Left ventricle myocardium inferior (tissue), 1 donor: ENCODE measurements at regions not wholly inside any gene's neighbourhood (a gene's known extent, or its start where the extent isn't known, plus 50 kb on each side); places are given as distances from the start of the nearest gene placed in this dataset.

Source experiments
- DNase-seq: peaks from one replicate; pipeline ENCODE4 v3.0.0-alpha.2; 2020
- H3K27ac ChIP-seq: fragments of 200-600 bp; replicated peaks from 2 replicates; pipeline ENCODE4 v1.8.0; 2021
- H3K27me3 ChIP-seq: fragments of 200-600 bp; 2 replicates; pipeline ENCODE4 v1.8.0; 2021; ENCODE audit warnings: low read depth
- H3K36me3 ChIP-seq: fragments of 200-600 bp; 2 replicates; pipeline ENCODE4 v1.8.0; 2021
- H3K4me1 ChIP-seq: fragments of 200-600 bp; 2 replicates; pipeline ENCODE4 v1.8.0; 2021
- H3K4me3 ChIP-seq: fragments of 200-600 bp; 2 replicates; pipeline ENCODE4 v1.8.0; 2021; ENCODE audit warnings: mild to moderate bottlenecking, moderate library complexity
- H3K9me3 ChIP-seq: fragments of 200-600 bp; replicated peaks from 2 replicates; pipeline ENCODE4 v1.8.0; 2021
- intact Hi-C: fragments of 100-400 bp; cut with micrococcal nuclease; formaldehyde crosslinking; loops from one replicate; pipeline ENCODE4 v1.11.0; 2022
- TF ChIP-seq, protein P1 (sequence below): fragments of 200-600 bp; IDR thresholded peaks from 2 replicates; pipeline ENCODE4 v1.8.0; 2021; ENCODE audit warnings: antibody characterized with exemption, mild to moderate bottlenecking, borderline replicate concordance
- donor health status: DM: no; HTN: yes; CAD: no; lungs with severe emphysema.

DNA sequence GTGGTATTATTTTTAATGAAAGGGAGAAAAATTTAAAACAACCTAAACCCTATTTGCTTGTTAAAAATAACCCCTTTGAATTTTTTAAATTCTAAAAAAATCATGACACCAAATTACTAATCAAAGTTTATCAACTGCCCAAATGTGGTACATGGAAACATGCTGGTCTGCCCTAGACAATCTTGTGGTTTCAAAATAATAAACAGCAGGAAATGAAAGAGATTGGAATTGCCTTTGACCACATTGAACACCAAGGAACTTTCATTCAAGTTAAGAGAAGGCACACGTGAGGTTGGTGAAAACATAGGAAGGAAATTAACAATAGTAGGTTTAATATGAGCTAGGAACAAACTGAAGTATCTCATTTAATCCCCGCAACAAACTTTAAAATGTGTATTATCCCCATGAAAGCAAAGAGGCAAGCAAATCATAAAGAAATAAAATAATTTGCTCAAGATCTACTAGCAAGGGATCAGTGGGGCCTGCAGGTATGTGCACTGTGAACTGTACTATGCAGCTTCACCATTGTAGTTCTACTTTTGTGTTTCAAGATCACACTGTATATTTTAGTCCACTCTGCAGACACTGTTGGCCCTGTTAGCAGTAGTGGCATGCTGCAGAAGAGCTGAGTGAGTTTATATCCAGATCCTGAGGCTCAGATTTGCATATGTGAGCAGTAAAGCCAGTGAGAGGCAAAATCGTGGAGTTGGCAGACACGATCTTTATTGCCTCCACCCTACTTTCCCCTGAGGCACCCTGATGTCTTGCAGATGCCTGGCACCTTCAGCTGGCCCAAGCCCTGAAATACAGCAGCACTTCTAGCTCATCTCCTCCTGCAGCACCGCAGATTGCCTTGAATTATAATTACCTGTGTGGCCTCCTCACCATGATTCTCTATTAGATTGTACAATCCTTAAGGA, 157.8 kb upstream of the TENT5A start:
- intact Hi-C loops = no loop called here
- Histone ChIP-seq H3K27ac (peak overlapping the region; percentile 52), H3K4me1 (peaks cover 37% of the 10 kb centered on the region)

DNA sequence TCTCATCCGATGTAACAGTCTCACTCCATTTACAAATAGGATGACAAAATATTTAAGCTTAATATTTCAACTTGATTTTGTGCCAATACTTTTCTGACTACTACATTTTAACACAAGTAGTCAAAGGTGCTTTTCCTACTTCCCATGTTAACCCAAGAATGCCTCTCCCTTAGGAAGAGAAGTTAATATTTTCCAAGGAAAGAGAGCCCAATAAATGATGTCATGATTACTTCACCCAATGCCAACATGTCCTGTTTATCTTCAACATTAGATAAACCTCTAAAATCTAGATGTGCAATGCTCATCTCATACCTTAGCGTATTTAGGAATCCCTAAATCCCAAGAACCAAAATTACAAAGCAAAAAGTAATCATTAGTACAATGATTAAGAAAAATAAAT, 156.7 kb upstream of the TENT5A start:
- H3K9me3 ChIP-seq = no peaks in the 10 kb centered on the region
- TF ChIP-seq, protein P1, sequence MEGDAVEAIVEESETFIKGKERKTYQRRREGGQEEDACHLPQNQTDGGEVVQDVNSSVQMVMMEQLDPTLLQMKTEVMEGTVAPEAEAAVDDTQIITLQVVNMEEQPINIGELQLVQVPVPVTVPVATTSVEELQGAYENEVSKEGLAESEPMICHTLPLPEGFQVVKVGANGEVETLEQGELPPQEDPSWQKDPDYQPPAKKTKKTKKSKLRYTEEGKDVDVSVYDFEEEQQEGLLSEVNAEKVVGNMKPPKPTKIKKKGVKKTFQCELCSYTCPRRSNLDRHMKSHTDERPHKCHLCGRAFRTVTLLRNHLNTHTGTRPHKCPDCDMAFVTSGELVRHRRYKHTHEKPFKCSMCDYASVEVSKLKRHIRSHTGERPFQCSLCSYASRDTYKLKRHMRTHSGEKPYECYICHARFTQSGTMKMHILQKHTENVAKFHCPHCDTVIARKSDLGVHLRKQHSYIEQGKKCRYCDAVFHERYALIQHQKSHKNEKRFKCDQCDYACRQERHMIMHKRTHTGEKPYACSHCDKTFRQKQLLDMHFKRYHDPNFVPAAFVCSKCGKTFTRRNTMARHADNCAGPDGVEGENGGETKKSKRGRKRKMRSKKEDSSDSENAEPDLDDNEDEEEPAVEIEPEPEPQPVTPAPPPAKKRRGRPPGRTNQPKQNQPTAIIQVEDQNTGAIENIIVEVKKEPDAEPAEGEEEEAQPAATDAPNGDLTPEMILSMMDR = no peak
- DNase-seq = no peak
- H3K36me3 ChIP-seq = no peaks in the 10 kb centered on the region
- H3K4me1 ChIP-seq = peaks cover 37% of the 10 kb centered on the region
- intact Hi-C loops = no loop called here
- H3K4me3 ChIP-seq = no peak overlapping the region
- H3K27ac ChIP-seq = peak overlapping the region; percentile 61
- H3K27me3 ChIP-seq = no peaks in the 10 kb centered on the region

More for the DNA sequence above, 157.8 kb upstream of the TENT5A start:
- H3K27me3 ChIP-seq = no peaks in the 10 kb centered on the region
- DNase-seq = no peak
- TF ChIP-seq, protein P1 = no peak
- H3K4me3 ChIP-seq = no peak overlapping the region
- H3K36me3 ChIP-seq = no peaks in the 10 kb centered on the region
- no peaks in the 10 kb centered on the region for H3K9me3 ChIP-seq

DNA sequence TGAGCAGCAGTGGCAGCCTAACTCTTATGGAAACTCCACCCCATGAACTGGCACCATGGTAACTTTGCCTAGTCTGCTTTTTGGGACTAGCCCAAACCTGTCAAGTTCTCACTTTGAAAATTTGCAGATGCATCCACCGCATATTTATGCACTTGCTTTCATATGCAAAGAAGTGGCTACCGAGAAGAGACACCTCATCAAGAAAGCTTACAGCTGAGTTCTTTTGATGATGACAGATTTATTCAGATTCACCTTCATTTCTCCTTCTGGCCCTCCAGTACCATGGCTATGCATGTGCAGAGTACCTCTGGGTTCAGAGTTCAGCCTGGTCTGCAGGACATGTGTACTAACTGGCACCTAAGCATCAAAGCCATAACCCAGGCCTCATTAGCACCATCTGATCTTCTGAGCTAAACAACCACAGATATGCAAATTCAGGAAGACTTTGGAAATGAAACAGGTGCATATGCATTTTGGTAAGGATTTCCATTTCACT, 154.3 kb upstream of the TENT5A start:
- peaks cover 14% of the 10 kb centered on the region for H3K9me3 ChIP-seq
- intact Hi-C loops = no loop called here
- H3K27me3 ChIP-seq = no peaks in the 10 kb centered on the region
- H3K27ac ChIP-seq = peak overlapping the region; percentile 61
- H3K4me3 ChIP-seq = no peak overlapping the region
- no peaks in the 10 kb centered on the region for H3K36me3 ChIP-seq
- H3K4me1 ChIP-seq = peaks cover 37% of the 10 kb centered on the region
- DNase-seq = no peak
- TF ChIP-seq, protein P1 = no peak

DNA sequence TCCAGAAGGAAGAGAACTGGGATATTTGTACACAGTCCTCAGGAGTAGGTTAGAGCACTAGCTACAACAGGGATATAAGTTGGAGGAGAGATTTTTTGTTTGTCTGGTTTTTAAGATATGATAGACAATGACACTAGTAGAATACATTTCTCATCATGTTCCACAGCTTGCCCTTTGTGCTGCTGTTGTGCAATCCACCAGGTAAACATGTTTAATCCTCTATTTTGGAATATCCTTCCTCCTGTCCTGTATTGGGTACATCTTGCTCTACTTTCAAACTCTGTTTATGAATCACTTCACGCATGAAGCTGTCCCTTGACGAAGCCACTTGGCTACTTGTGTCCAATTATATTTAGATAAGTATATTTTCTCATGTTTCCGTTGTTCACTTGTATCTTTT, 153.6 kb upstream of the TENT5A start:
- intact Hi-C loops = no loop called here
- no peak for DNase-seq
- Histone ChIP-seq H3K9me3 (peaks cover 14% of the 10 kb centered on the region), H3K27ac (peak overlapping the region; percentile 61), H3K36me3 (no peaks in the 10 kb centered on the region), H3K27me3 (no peaks in the 10 kb centered on the region), H3K4me1 (peaks cover 40% of the 10 kb centered on the region), H3K4me3 (no peak overlapping the region)
- TF ChIP-seq, protein P1 = no peak

DNA sequence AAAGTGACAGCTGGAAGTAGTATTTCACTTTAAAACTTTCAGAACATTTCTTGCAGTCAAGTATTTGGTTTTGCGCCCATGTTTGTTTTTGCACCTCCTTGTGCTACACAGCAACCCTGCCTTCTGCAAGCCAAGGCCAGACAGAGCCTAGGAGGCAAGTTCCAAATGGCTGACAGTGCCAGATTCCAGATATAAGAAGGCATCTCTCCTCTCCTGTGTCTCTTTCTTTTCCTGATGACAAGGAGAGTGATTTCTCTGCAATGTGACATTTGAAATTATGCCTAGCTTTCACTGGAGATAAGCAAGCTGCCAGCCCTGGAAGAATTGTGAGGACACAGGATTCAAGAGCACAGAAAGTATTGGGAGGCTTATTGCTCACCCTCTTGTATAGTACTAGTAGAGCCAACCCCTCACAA, 149.1 kb upstream of the TENT5A start:
- Histone ChIP-seq H3K9me3 (peaks cover 14% of the 10 kb centered on the region), H3K36me3 (no peaks in the 10 kb centered on the region), H3K4me3 (peak overlapping the region; percentile 13), H3K27me3 (no peaks in the 10 kb centered on the region), H3K27ac (peak overlapping the region; percentile 77), H3K4me1 (peaks cover 49% of the 10 kb centered on the region)
- intact Hi-C loops = no loop called here
- DNase-seq = peak; percentile 42
- TF ChIP-seq, protein P1 = no peak
